Head of caudate nucleus (tissue), 42 donors: ENCODE measurements at regions not wholly inside any gene's neighbourhood (a gene's known extent, or its start where the extent isn't known, plus 50 kb on each side); places are given as distances from the start of the nearest gene placed in this dataset.

Experiments used
- DNase-seq, 42 donors: peaks; one replicate each; pipeline versions ENCODE4 v3.0.0 to v3.0.0-alpha.2; 2020 to 2021; ENCODE audit warnings: mixed read lengths in 7 of 42
- intact Hi-C: fragments of 100-400 bp; cut with DNase I; formaldehyde crosslinking; loops from one replicate; pipeline ENCODE4 v1.15.0; 2022

GRCh38 chr13:68345963-68346531 lies 1115.9 kb upstream of the PCDH9 start:
- intact Hi-C loops: no loop called here
- no peak for DNase-seq

GRCh38 chr13:68323124-68323523 lies 1093.0 kb upstream of the PCDH9 start:
- DNase-seq: no peak
- intact Hi-C loops: no loop called here

- intact Hi-C loops: no loop called here
Observed at GRCh38 chr13:68319384-68319783, 1089.2 kb upstream of the PCDH9 start.

GRCh38 chr13:68304286-68304893 lies 1074.3 kb upstream of the PCDH9 start:
- intact Hi-C loops: no loop called here
- DNase-seq: peak in 4 of 42 donors; percentile 4 to 21 (median 14)

More at GRCh38 chr13:68319384-68319783, 1089.2 kb upstream of the PCDH9 start:
- DNase-seq: no peak

GRCh38 chr13:68293631-68294030 lies 1063.5 kb upstream of the PCDH9 start:
- intact Hi-C loops: no loop called here
- DNase-seq: no peak

DNA sequence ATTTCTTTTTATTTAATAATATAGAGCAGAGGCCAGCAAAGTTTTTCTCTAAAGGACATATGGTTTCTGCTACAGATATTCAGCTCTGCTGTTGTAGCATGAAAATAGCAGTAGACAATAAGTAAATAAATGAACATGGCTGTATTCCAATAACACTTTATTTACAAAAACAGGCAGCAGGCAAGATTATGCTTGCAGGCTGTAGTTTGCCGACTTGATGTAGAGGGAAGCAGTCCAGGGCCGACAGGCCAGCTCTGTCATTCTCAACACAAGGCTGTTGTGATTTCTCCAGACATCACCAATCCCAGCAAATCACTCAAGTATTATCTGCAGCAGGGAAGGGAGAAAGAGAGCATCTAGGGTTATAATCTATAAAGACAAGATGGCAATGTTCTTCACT lies 1062.5 kb upstream of the PCDH9 start:
- intact Hi-C loops: no loop called here
- no peak for DNase-seq

GRCh38 chr13:68291595-68291994 lies 1061.5 kb upstream of the PCDH9 start:
- DNase-seq: no peak
- intact Hi-C loops: no loop called here

GRCh38 chr13:68275758-68276157 lies 1045.6 kb upstream of the PCDH9 start:
- intact Hi-C loops: no loop called here

GRCh38 chr13:68272652-68273051 lies 1042.5 kb upstream of the PCDH9 start:
- no peak for DNase-seq
- intact Hi-C loops: no loop called here

More at GRCh38 chr13:68275758-68276157, 1045.6 kb upstream of the PCDH9 start:
- DNase-seq: no peak

GRCh38 chr13:68264692-68265091 lies 1034.6 kb upstream of the PCDH9 start:
- no peak for DNase-seq
- intact Hi-C loops: no loop called here

DNA sequence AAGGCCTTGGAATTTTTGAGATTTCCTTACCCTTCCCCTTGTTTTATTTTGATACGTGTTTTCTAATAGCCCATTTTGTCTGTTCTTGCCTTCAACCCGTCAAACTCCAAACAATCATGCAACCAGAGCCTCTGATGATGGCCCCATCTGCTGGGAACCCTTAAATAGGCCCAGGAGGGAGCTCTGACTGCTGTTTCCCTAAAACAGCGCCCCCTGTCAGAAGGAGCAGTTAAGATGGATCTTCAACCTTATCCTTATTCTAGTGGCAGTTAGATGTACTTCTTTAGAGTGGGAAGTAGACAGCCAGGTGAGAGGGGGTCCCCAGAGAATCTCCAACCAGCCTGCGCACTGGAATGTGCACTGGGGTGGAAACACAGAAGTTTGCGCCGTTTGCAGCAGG lies 1031.0 kb upstream of the PCDH9 start:
- no peak for DNase-seq
- intact Hi-C loops: no loop called here

- intact Hi-C loops: no loop called here
Observed at GRCh38 chr13:68257111-68257842, 1027.1 kb upstream of the PCDH9 start.

GRCh38 chr13:68254151-68254550 lies 1024.0 kb upstream of the PCDH9 start:
- no peak for DNase-seq

More at GRCh38 chr13:68257111-68257842, 1027.1 kb upstream of the PCDH9 start:
- no peak for DNase-seq

DNA sequence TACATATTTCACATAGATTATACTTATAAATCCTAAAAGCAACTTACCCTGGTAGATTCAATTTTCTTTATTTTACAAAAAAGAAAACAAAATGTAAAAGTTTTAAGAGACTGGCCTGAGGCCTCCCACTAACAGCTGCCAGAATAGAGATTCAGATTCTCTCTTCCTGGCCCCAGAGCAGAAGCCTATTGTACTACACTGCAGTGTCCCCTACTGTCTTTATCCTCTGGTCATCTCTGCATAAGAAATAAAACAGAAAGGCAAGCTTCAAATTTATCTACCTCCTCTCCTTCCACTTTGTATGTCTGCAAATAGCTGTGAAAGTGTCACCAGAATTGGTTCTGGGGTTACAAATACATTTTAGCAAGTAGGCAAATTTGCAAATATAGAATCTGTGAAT lies 1004.1 kb upstream of the PCDH9 start:
- no peak for DNase-seq
- intact Hi-C loops: no loop called here

More at GRCh38 chr13:68254151-68254550, 1024.0 kb upstream of the PCDH9 start:
- intact Hi-C loops: no loop called here

GRCh38 chr13:68232351-68233130 lies 1002.4 kb upstream of the PCDH9 start:
- DNase-seq: no peak
- intact Hi-C loops: no loop called here

- intact Hi-C loops: no loop called here
- no peak for DNase-seq
Observed at GRCh38 chr13:68214691-68215415, 984.7 kb upstream of the PCDH9 start.

DNA sequence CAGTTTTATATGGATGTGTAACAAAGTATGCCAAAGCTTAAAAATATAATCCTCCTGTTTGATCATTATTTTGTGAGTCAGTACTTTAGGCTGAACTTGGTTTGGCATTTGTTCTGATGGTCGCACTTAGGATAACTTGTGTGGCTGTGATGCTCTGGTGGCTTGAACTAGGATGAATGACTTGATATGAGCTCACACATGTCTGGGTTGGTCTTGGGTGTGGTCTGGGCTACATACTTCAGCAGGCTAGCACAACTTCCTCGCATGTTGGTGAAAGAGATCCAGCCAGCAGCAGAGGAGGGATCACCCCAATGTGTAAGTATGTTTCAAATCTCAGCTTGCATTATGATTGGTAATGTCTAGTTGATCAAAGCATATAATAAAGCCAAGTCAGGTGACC lies 969.1 kb upstream of the PCDH9 start:
- intact Hi-C loops: no loop called here

GRCh38 chr13:68190818-68191217 lies 960.7 kb upstream of the PCDH9 start:
- DNase-seq: peak in 1 of 42 donors; percentile 25
- intact Hi-C loops: no loop called here

More for the DNA sequence above, 969.1 kb upstream of the PCDH9 start:
- DNase-seq: no peak
